GM21381 (cell line): ENCODE measurements at regions not wholly inside any gene's neighbourhood (a gene's known extent, or its start where the extent isn't known, plus 50 kb on each side); places are given as distances from the start of the nearest gene placed in this dataset.
"Not testable (repeated sequence)": the region's sequence is repeated elsewhere in the genome, so short reads cannot be mapped to it uniquely, and the experiment has no call there.

Experiments used
- ATAC-seq: cut with Tn5 transposase; IDR thresholded peaks from one replicate; pipeline ENCODE4 v1.9.1; 2021; ENCODE audit warnings: mild to moderate bottlenecking, moderate library complexity; ENCODE audit not compliant: unreplicated experiment

DNA sequence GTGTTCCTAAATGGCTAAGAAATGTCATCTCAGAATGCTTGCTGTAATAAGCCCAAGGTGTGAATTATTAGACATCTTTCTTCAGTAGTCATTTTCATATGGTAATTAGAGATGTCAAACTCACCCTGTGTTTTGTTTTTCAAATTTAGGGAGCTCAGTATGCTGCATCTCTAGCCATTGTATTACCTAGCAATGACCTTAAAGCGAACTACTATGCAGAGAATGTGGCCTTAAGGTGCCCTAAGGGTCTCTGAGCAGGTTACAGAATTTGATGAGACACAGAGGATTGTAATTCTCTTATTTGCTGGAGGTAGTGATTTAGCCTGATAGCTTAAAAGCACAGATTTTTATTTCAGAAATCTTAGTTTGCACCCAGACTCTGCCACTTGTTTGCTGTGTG is 1052.6 kb upstream of the DDX18 start:
- ATAC-seq: no peak

GRCh38 chr2:116769514-116769913 is 1045.0 kb upstream of the DDX18 start:
- ATAC-seq: no peak

GRCh38 chr2:116776556-116776955 is 1037.9 kb upstream of the DDX18 start:
- ATAC-seq: no peak

DNA sequence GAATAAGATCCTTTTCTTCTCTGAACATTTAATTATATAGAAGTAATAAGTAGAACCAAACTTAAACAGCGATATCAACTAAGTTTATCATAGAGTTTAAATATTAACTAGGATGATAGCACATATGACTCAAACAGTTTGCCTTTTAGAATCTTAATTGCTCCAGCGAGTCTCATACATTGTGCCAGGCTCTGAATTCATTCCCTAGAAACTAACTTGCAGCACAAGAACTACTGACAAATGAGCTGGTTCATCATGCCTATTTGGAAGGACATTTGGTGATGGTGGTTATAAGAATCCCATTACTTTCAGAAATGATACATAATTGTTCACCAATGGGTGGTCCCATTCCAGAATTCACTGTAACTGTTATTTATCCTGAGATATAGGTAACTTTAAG is 1026.6 kb upstream of the DDX18 start:
- ATAC-seq: no peak

DNA sequence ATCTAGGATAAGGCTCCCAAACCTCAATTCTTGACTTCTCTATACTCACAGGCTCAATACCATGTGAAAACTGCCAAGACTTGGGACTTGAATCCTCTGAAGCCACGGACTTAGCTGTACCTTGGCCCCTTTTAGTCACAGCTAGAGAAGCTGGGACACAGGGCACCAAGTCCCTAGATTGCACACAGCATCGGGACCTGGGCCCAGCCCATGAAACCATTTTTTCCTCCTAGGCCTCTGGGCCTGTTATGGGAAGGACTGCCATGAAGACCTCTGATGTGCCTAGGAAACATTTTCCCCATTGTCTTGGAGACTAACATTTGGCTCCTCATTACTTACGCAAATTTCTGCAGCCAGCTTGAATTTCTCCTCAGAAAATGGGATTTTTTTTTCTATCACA is 1011.8 kb upstream of the DDX18 start:
- no peak for ATAC-seq

DNA sequence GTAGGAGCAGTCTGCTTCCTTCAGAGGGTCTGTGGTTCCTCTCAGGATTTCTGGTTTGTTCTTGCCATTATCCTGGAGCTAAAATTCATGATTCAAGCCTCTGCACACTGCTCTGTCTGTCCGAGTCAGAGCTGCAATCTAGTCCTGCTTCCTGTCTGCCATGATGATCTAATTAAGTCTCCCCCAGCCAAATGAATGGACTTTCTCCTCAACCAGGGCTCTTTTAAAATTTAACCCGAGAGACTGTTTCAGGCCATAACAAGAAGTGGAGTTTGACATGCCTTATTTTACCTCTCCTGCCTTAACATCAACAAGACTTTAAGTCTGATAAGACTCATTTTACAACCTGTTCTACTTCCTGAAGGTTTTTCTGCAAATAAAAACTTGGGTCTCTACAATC is 1009.6 kb upstream of the DDX18 start:
- ATAC-seq: no peak

- not testable (repeated sequence) for ATAC-seq
Observed at GRCh38 chr2:116806505-116806904, 1008.0 kb upstream of the DDX18 start.

- ATAC-seq: no peak
Observed at GRCh38 chr2:116809109-116809508, 1005.4 kb upstream of the DDX18 start.

DNA sequence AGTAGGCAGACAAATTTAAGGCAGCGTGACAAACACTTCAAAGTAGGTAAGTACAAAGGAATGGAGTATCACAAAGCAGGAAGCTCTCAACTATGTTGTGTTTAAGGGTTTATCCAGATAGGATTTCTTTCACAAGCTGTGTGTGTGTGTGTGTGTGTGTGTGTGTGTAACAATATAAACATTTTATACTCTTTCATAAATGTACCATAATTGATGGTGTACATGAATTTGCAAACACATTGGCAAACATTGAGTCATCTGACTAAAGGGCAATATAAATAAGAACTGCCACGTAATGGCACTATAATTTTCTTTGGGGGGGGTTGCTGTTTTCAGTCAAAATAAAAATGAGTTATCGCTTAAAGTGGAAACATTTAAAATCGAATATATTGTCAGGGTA is 1004.4 kb upstream of the DDX18 start:
- ATAC-seq: no peak

- ATAC-seq: no peak
Observed at GRCh38 chr2:116810645-116811044, 1003.8 kb upstream of the DDX18 start.

DNA sequence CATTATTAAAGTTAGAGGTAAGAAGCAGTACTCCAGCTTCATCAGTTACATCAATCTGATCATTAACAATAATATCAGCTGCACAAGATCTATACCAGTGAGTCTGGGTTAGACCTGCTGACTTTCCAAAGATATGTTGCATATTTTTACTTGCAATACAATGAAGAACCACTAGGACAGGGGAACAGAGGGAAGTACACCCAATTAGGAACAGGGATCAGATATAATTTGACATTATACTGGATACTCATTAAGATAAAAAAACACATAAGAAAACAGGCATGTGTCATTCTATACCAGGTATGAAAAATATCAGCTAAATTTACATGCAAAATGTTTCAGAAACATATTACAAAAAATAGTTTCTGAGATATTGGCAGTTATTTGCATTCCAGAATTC is 995.1 kb upstream of the DDX18 start:
- no peak for ATAC-seq

GRCh38 chr2:116820986-116821385 is 993.5 kb upstream of the DDX18 start:
- no peak for ATAC-seq

DNA sequence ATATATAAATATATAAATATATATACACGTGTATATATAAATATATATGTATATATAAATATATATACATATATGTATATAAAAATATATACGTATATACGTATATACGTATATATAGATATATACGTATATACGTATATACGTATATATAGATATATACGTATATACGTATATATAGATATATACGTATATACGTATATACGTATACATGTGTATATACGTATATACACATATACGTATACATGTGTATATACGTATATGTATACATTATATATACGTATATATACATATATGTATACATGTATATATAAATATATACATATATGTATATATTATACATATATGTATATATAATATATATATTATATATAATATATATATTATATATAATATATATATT is 984.9 kb upstream of the DDX18 start:
- ATAC-seq: not testable (repeated sequence)

- ATAC-seq: no peak
Observed at GRCh38 chr2:116832148-116832547, 982.3 kb upstream of the DDX18 start.

DNA sequence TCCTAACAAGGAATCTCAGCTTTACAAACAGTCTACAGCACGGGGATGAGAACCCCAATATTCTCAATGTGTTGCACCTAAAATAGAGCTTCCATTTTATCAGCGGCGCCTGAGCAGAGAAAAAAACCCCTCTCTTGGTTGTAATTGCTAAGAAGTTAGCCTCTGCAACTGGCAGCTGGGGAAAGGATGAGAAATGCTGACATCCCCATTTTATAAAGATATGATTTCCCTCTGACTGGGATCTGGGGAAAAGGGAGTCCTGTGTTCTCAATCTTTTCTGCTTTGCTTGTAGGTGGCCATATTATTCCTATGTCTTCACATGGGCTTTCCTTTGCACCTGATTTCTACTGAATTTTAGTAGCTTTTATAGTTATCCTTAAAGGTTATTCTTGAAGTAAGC is 981.4 kb upstream of the DDX18 start:
- ATAC-seq: no peak

- no peak for ATAC-seq
Observed at GRCh38 chr2:116842164-116842563, 972.3 kb upstream of the DDX18 start.

- no peak for ATAC-seq
Observed at GRCh38 chr2:116859708-116860107, 954.8 kb upstream of the DDX18 start.

- ATAC-seq: no peak
Observed at GRCh38 chr2:116874021-116874420, 940.5 kb upstream of the DDX18 start.

GRCh38 chr2:116877274-116877673 is 937.2 kb upstream of the DDX18 start:
- no peak for ATAC-seq

DNA sequence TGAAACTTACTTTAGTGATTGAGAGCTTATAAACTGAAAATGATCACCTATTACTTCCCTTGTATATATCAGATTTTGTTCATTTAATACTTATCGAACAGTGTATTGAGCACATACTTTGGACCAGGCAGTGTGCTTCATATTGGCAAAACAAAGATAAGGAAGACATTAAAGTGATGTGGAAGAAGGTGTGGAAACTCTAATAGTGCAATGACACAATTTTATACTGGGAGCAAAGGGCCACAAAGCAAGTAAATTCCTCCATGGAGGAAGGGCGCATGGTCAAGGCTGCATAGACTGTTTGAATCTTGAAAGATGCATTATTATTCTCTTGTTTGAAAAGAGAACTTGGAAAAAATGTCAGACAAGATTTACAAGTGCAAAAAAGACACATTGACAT is 936.5 kb upstream of the DDX18 start:
- no peak for ATAC-seq

DNA sequence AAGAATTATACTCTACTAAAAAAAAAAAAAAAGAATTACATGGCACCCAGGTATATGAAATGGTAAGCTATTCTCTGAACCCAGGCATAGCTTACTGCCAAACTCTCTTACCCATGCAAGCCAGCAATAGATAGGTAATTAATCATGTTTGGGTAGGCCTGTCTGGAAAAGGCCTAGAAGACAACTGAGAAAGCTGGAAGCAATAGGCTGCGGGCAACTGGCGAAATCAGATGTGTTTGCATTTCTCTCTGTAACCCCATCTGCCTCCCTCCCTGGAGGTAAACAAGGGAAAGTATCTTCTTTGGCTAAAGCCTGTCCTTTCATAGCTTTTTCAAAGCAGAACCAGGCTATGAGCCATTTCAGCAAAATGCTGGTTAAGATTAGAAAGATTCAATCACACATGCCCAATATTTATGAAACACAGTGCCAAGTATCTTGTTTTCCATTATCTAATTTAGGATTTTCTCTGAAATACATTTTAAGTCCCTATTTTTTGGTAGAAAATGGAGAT is 934.8 kb upstream of the DDX18 start:
- no peak for ATAC-seq

GRCh38 chr2:116891191-116891590 is 923.3 kb upstream of the DDX18 start:
- no peak for ATAC-seq

GRCh38 chr2:116911540-116911939 is 903.0 kb upstream of the DDX18 start:
- ATAC-seq: no peak

- ATAC-seq: no peak
Observed at GRCh38 chr2:116915673-116916072, 898.8 kb upstream of the DDX18 start.
